ENCODE measurements at regions not wholly inside any gene's neighbourhood (a gene's known extent, or its start where the extent isn't known, plus 50 kb on each side); places are given as distances from the start of the nearest gene placed in this dataset.

DNA sequence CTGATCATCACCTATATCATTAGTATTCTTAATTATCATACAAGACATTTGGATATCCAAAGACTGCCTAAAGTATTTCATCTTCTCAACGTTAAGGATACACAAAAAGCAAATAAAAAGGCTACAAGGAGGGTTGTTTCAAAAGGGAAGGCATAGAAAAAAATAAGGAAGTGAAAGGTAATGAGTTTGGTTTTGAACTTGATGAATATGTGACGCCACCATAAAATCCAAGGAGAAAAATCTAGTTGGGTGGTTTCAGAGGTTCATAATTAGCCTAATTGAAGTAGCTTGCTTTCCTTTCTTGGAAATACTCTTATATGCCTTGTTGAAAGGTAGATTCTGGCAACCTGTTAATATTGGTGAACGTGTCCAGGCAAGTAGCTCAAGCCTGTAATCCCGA is 96.1 kb upstream of the SGCD start:
- H3K79me2 ChIP-seq (ENCODE audit: insufficient read depth, low read length): no peaks in the 10 kb centered on the region
- H3K27ac ChIP-seq (ENCODE audit: low read depth, low read length): no peak overlapping the region
- RAD21 ChIA-PET (ENCODE audit: low non-redundant PET in 1 of 2, low total read pairs in 2 of 2, uncharacterized antibody in 2 of 2, unreplicated experiment in 2 of 2): no interaction called here
- no peak overlapping the region for H3K4me2 ChIP-seq (ENCODE audit: low read length)
- H3K9me2 ChIP-seq (ENCODE audit: insufficient read depth): no peaks in the 10 kb centered on the region
- CTCF ChIA-PET: no interaction called here
- H3K4me1 ChIP-seq (ENCODE audit: control insufficient read depth in 1 of 2, insufficient read depth in 2 of 2, low read length in 2 of 2): no peaks in the 10 kb centered on the region
- no peak for ATAC-seq
- H2AFZ ChIP-seq (ENCODE audit: low read depth, low read length, poor library complexity, severe bottlenecking): no peak overlapping the region
- H3K4me3 ChIP-seq (replicated peaks in 1 of 2; ENCODE audit: low read depth in 1 of 2, low read length in 2 of 2): no peak overlapping the region
- intact Hi-C loops (cut with micrococcal nuclease): no loop called here
- POLR2A ChIA-PET: no interaction called here
- H3K9me3 ChIP-seq (ENCODE audit: control insufficient read depth in 1 of 2, insufficient read depth in 1 of 2, low read depth in 1 of 2, low read length in 2 of 2): peaks cover 0 to 11% of the 10 kb centered on the region in 2 experiments; a peak in 1 of 4 replicates
- no peaks in the 10 kb centered on the region for H3K36me3 ChIP-seq (ENCODE audit: control insufficient read depth in 1 of 2, insufficient read depth in 2 of 2, low read length in 2 of 2)
- TF ChIP-seq SRF (IDR thresholded peaks at IDR 0.05; ENCODE audit: low read depth) (no peak), ZNF274 (IDR thresholded peaks at IDR 0.05; ENCODE audit: low read depth, low read length) (no peak), EGR1 (IDR thresholded peaks at IDR 0.05; ENCODE audit: low read depth) (no peak), ZFX (IDR thresholded peaks at IDR 0.05) (no peak), POLR2AphosphoS5 (IDR thresholded peaks at IDR 0.05; ENCODE audit: low read depth, low read length) (no peak), SP1 (IDR thresholded peaks at IDR 0.05; ENCODE audit: low read depth) (no peak), EZH2phosphoT487 (IDR thresholded peaks at IDR 0.05; ENCODE audit: borderline replicate concordance) (no peak), YY1 (IDR thresholded peaks at IDR 0.05; ENCODE audit: extremely low read depth, insufficient replicate concordance, low read depth, low read length) (no peak)
- TF ChIP-seq, protein P1, sequence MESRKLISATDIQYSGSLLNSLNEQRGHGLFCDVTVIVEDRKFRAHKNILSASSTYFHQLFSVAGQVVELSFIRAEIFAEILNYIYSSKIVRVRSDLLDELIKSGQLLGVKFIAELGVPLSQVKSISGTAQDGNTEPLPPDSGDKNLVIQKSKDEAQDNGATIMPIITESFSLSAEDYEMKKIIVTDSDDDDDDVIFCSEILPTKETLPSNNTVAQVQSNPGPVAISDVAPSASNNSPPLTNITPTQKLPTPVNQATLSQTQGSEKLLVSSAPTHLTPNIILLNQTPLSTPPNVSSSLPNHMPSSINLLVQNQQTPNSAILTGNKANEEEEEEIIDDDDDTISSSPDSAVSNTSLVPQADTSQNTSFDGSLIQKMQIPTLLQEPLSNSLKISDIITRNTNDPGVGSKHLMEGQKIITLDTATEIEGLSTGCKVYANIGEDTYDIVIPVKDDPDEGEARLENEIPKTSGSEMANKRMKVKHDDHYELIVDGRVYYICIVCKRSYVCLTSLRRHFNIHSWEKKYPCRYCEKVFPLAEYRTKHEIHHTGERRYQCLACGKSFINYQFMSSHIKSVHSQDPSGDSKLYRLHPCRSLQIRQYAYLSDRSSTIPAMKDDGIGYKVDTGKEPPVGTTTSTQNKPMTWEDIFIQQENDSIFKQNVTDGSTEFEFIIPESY (IDR thresholded peaks at IDR 0.05; ENCODE audit: extremely low read depth, insufficient replicate concordance, low read length): no peak
- DNase-seq (ENCODE audit: low read depth, low spot score): no peak
- no TSS peak for BruUV-seq (replicated peaks)
- H4K20me1 ChIP-seq (ENCODE audit: insufficient read depth): no peaks in the 10 kb centered on the region
- no peak overlapping the region for H3K9ac ChIP-seq (ENCODE audit: low read length)
- H3K27me3 ChIP-seq (ENCODE audit: insufficient read depth, low read length): no peaks in the 10 kb centered on the region
